CD14-positive monocyte (primary cell): ENCODE measurements at regions not wholly inside any gene's neighbourhood (a gene's known extent, or its start where the extent isn't known, plus 50 kb on each side); places are given as distances from the start of the nearest gene placed in this dataset.

ENCODE experiments used
- DNase-seq, 3 donors: peaks; one replicate each; pipeline ENCODE4 v3.0.0-alpha.2; 2011 to 2022
- H2AFZ ChIP-seq: 2 replicates; pipeline ENCODE4 v1.6.0; 2012; ENCODE audit warnings: mild to moderate bottlenecking, low read depth, low read length, inconsistent platforms; ENCODE audit not compliant: insufficient read depth, poor library complexity, severe bottlenecking
- H3K27ac ChIP-seq, 2 donors: 1 replicate in 1 of 2; 2 replicates in 1 of 2; pipeline ENCODE4 v1.5.1; 2012 to 2013; ENCODE audit warnings: low read length in 2 of 2, control low read depth in 1 of 2, inconsistent platforms in 1 of 2, low read depth in 1 of 2, mild to moderate bottlenecking in 1 of 2
- H3K27me3 ChIP-seq, 2 donors: one replicate each; pipeline versions ENCODE4 v1.6.0 to v1.6.1; 2011 to 2013; ENCODE audit warnings: low read length in 2 of 2; ENCODE audit not compliant: control insufficient read depth in 2 of 2, insufficient read depth in 2 of 2
- H3K36me3 ChIP-seq, 2 donors: replicated peaks in 1 of 2; 1 replicate in 1 of 2; 2 replicates in 1 of 2; pipeline versions ENCODE4 v1.5.1 to v1.6.1; 2012 to 2013; ENCODE audit warnings: low read length in 2 of 2, control low read depth in 1 of 2, inconsistent platforms in 1 of 2, mild to moderate bottlenecking in 1 of 2; ENCODE audit not compliant: insufficient read depth in 2 of 2, control insufficient read depth in 1 of 2
- H3K4me1 ChIP-seq, 2 donors: 1 replicate in 1 of 2; 2 replicates in 1 of 2; pipeline versions ENCODE4 v1.5.1 to v1.6.1; 2012 to 2013; ENCODE audit warnings: low read length in 2 of 2, control low read depth in 1 of 2, inconsistent platforms in 1 of 2, mild to moderate bottlenecking in 1 of 2, moderate library complexity in 1 of 2; ENCODE audit not compliant: insufficient read depth in 2 of 2, control insufficient read depth in 1 of 2
- H3K4me2 ChIP-seq: replicated peaks from 2 replicates; pipeline ENCODE3; 2012; ENCODE audit warnings: low read length, moderate library complexity, mild to moderate bottlenecking; ENCODE audit not compliant: poor library complexity, severe bottlenecking; ENCODE audit errors: extremely low read depth
- H3K4me3 ChIP-seq, 3 experiments: fragments of 200-600 bp in 1 of 3; sonication (generic) in 1 of 3; replicated peaks in 1 of 3; 1 replicate in 2 of 3; 2 replicates in 1 of 3; pipeline ENCODE4 v1.5.1; 2011 to 2013; ENCODE audit warnings: low read length in 3 of 3, mild to moderate bottlenecking in 3 of 3, control low read depth in 2 of 3, low read depth in 2 of 3, inconsistent platforms in 1 of 3, moderate library complexity in 1 of 3
- H3K79me2 ChIP-seq: 2 replicates; pipeline ENCODE4 v1.6.0; 2012; ENCODE audit warnings: mild to moderate bottlenecking, control low read depth, inconsistent platforms, low read length, moderate library complexity; ENCODE audit not compliant: insufficient read depth
- H3K9ac ChIP-seq: 2 replicates; pipeline ENCODE4 v1.6.0; 2017; ENCODE audit warnings: low read length, mild to moderate bottlenecking; ENCODE audit not compliant: insufficient read depth, poor library complexity, severe bottlenecking
- H3K9me3 ChIP-seq, 2 donors: replicated peaks in 1 of 2; 1 replicate in 1 of 2; 2 replicates in 1 of 2; pipeline versions ENCODE4 v1.5.1 to v1.6.1; 2012 to 2013; ENCODE audit warnings: low read length in 2 of 2, control low read depth in 1 of 2; ENCODE audit not compliant: control insufficient read depth in 1 of 2, insufficient read depth in 1 of 2
- H4K20me1 ChIP-seq: 2 replicates; pipeline ENCODE4 v1.6.0; 2012; ENCODE audit warnings: mild to moderate bottlenecking, low read length, control low read depth, moderate library complexity; ENCODE audit not compliant: insufficient read depth
- H3K27ac Mint-ChIP-seq, 7 donors: one replicate each; pipeline ENCODE4 v1.8.0; 2020; ENCODE audit warnings: mild to moderate bottlenecking in 7 of 7, mixed read lengths in 7 of 7, moderate library complexity in 6 of 7, inconsistent platforms in 2 of 7
- H3K27me3 Mint-ChIP-seq, 3 donors: one replicate each; pipeline ENCODE4 v1.8.0; 2021 to 2022; ENCODE audit warnings: low read depth in 3 of 3, mild to moderate bottlenecking in 3 of 3, mixed read lengths in 3 of 3, moderate library complexity in 3 of 3, inconsistent platforms in 1 of 3
- H3K36me3 Mint-ChIP-seq, 2 donors: one replicate each; pipeline ENCODE4 v1.8.0; 2020; ENCODE audit warnings: mixed read lengths in 2 of 2, inconsistent platforms in 1 of 2, mild to moderate bottlenecking in 1 of 2
- H3K4me1 Mint-ChIP-seq: one replicate; pipeline ENCODE4 v1.8.0; 2020; ENCODE audit warnings: mild to moderate bottlenecking, mixed read lengths
- H3K4me3 Mint-ChIP-seq, 2 donors: one replicate each; pipeline ENCODE4 v1.8.0; 2020; ENCODE audit warnings: mild to moderate bottlenecking in 2 of 2, mixed read lengths in 2 of 2, moderate library complexity in 1 of 2
- H3K9me3 Mint-ChIP-seq, 7 donors: one replicate each; pipeline ENCODE4 v1.8.0; 2020 to 2022; ENCODE audit warnings: mixed read lengths in 7 of 7, mild to moderate bottlenecking in 6 of 7, moderate library complexity in 6 of 7, inconsistent platforms in 2 of 7
- CTCF ChIP-seq: fragments of 200-600 bp; IDR thresholded peaks from one replicate; pipeline ENCODE4 v1.8.0; 2022; ENCODE audit warnings: antibody characterized with exemption, mild to moderate bottlenecking
- WGBS: methylation state at CpG from one replicate; pipeline ENCODE4 v1.1.5; 2013; ENCODE audit warnings: missing lambda C conversion rate; ENCODE audit not compliant: insufficient coverage; 5-methylcytosine and 5-hydroxymethylcytosine counted together
- intact Hi-C, 2 donors: fragments of 100-400 bp; cut with micrococcal nuclease; formaldehyde crosslinking; loops; one replicate each; pipeline versions ENCODE4 v1.15.0 to v1.15.1; 2023

- no peaks in the 10 kb centered on the region for H3K36me3 Mint-ChIP-seq
- H3K9me3 Mint-ChIP-seq, result peaks cover 0 to 4% (median 0%) of the 10 kb centered on the region in 7 donors
- no peak overlapping the region for H3K4me3 Mint-ChIP-seq
- no peak overlapping the region for H3K27ac Mint-ChIP-seq
- Histone ChIP-seq H4K20me1 (no peaks in the 10 kb centered on the region), H3K9me3 (no peaks in the 10 kb centered on the region), H3K4me2 (no peak overlapping the region), H3K36me3 (no peaks in the 10 kb centered on the region), H3K27me3 (no peaks in the 10 kb centered on the region), H3K4me1 (no peaks in the 10 kb centered on the region), H3K79me2 (no peaks in the 10 kb centered on the region), H2AFZ (no peak overlapping the region), H3K4me3 (no peak overlapping the region), H3K9ac (no peak overlapping the region), H3K27ac (no peak overlapping the region)
- no peak for DNase-seq
- no peaks in the 10 kb centered on the region for H3K4me1 Mint-ChIP-seq
- intact Hi-C loops, result no loop called here
- TF ChIP-seq CTCF, result no peak
- WGBS, result 88% methylated on average over 3 of the region's 9 CpGs
- H3K27me3 Mint-ChIP-seq, result peaks cover 0 to 2% (median 0%) of the 10 kb centered on the region in 3 donors
These were observed 742.8 kb upstream of the SOX9 start for GRCh38 chr17:71378036-71378435.

- 100% methylated on average over 1 of the region's 3 CpGs for WGBS
- Histone ChIP-seq H3K9me3 (no peaks in the 10 kb centered on the region), H3K9ac (no peak overlapping the region), H3K36me3 (no peaks in the 10 kb centered on the region), H4K20me1 (no peaks in the 10 kb centered on the region), H3K4me2 (no peak overlapping the region), H2AFZ (no peak overlapping the region), H3K4me1 (no peaks in the 10 kb centered on the region), H3K4me3 (no peak overlapping the region), H3K79me2 (no peaks in the 10 kb centered on the region), H3K27ac (no peak overlapping the region), H3K27me3 (no peaks in the 10 kb centered on the region)
- DNase-seq, result no peak
- H3K27ac Mint-ChIP-seq, result no peak overlapping the region
- H3K4me1 Mint-ChIP-seq, result no peaks in the 10 kb centered on the region
- peaks cover 0 to 4% (median 0%) of the 10 kb centered on the region in 7 donors for H3K9me3 Mint-ChIP-seq
- H3K4me3 Mint-ChIP-seq, result no peak overlapping the region
- TF ChIP-seq CTCF, result no peak
- H3K27me3 Mint-ChIP-seq, result peaks cover 0 to 2% (median 0%) of the 10 kb centered on the region in 3 donors
- no peaks in the 10 kb centered on the region for H3K36me3 Mint-ChIP-seq
- intact Hi-C loops, result no loop called here
These were observed 742.1 kb upstream of the SOX9 start for GRCh38 chr17:71378741-71379140.
